LNCaP clone FGC (cell line): ENCODE measurements at regions not wholly inside any gene's neighbourhood (a gene's known extent, or its start where the extent isn't known, plus 50 kb on each side); places are given as distances from the start of the nearest gene placed in this dataset.

Source experiments
- DNase-seq: peaks from one replicate; pipeline ENCODE4 v3.0.0-alpha.2; 2011; ENCODE audit warnings: low read depth
- H3K4me3 ChIP-seq: 2 replicates; pipeline ENCODE4 v1.5.1; 2011; ENCODE audit warnings: mild to moderate bottlenecking, low read depth, low read length, control low read depth
- TF ChIP-seq, protein P1 (sequence below): IDR thresholded peaks from 2 replicates; pipeline ENCODE4 v1.5.1; 2012; ENCODE audit warnings: mild to moderate bottlenecking; ENCODE audit not compliant: control insufficient read depth, insufficient read depth; ENCODE audit errors: extremely low read depth

DNA sequence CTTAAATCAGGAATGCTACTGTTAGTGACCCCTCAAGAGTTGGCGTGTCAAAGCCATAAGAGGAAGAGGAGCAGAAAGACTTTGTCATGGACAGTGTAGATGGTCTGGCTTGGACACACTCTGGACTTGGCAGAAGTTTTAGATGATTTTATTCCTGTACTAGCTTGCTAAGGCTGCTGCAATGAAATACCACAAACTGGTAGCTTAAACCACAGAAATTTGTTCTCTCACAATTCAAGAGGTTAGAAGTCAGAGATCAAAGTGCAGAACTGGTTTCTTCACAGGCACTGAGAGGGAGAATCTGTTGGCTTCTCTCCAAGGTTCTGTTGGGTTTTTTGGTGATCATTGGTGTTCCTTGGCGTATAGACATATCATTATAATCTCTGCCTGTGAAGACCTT lies 869.8 kb upstream of the B3GALT2 start:
- no peak overlapping the region for H3K4me3 ChIP-seq
- TF ChIP-seq, protein P1, sequence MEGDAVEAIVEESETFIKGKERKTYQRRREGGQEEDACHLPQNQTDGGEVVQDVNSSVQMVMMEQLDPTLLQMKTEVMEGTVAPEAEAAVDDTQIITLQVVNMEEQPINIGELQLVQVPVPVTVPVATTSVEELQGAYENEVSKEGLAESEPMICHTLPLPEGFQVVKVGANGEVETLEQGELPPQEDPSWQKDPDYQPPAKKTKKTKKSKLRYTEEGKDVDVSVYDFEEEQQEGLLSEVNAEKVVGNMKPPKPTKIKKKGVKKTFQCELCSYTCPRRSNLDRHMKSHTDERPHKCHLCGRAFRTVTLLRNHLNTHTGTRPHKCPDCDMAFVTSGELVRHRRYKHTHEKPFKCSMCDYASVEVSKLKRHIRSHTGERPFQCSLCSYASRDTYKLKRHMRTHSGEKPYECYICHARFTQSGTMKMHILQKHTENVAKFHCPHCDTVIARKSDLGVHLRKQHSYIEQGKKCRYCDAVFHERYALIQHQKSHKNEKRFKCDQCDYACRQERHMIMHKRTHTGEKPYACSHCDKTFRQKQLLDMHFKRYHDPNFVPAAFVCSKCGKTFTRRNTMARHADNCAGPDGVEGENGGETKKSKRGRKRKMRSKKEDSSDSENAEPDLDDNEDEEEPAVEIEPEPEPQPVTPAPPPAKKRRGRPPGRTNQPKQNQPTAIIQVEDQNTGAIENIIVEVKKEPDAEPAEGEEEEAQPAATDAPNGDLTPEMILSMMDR = no peak
- DNase-seq = no peak

DNA sequence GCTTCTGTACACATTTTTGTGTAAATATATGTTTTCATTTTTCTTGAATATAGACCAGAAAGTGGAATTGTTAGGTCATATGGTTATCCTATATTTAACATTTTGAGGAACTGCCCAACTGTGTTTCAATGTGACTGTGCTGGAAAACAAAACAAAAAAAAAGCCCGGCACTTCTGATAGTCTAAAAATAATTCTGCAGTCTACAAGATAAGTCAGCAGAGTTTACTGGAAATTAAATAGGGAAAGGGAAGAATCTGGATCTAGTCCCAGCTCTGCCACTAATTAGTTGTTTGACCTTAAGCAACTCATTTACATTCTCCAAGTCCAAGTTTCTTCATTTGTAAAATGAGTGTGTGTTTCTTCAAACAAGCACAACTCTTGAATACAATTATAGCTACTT lies 869.1 kb upstream of the B3GALT2 start:
- no peak overlapping the region for H3K4me3 ChIP-seq
- TF ChIP-seq, protein P1 = no peak
- DNase-seq = no peak

DNA sequence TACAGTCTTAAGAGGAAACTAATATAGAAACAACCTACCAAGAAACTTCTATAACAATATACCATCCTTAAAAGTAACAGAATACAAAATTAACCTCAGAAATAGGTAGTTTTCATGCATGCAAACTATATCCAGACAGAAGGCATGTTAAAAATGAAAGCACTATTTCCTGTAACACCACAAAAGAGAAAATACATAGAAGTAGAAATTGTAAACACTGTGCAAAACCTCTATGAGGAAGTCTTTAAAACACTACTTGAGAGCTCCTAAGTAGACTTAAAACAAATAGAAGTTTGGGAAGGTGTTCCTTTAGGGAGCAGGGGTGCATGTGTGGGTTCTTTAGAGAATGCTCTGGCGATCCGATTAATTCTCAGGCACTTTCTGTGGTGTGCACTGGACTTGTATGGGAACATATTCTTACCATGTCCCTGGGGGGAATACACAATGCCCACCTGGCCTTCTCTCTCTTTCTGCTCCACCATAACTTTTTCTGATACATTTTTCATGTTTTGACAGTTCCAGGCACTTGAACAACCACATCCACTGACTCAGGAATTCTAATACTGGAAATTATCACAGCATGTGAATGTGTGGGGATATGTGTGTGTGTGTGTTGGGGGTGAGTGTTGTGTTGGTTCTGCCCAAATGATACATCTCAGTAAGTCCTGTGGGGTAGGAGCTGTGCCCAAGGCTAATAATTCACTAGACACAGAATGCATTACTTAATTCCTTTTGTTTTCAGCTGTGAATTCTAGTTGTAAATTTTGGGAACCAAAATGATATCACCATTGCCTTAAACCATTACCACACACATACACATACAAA lies 866.3 kb upstream of the B3GALT2 start:
- no peak overlapping the region for H3K4me3 ChIP-seq
- TF ChIP-seq, protein P1 = no peak
- DNase-seq = no peak

DNA sequence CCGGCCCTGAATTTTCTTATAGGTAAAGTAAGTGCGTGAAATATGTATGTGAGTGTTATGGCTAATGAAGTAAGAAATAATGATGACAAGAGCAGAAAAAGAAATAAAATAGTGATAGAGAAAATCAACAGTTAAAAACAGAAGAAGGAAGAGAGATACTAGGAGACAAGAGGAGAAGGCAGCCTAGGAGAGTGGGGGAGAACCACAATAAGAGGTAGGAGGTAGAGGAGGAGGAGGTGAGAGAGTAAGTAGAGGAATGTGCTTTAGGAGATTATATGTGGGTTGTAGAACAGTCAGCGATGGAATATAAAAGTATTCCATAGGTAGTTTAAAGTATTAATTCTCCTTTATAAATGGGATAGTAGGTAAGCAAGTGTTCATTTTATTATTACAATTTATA lies 861.5 kb upstream of the B3GALT2 start:
- TF ChIP-seq, protein P1 = no peak
- DNase-seq = no peak
- no peak overlapping the region for H3K4me3 ChIP-seq

DNA sequence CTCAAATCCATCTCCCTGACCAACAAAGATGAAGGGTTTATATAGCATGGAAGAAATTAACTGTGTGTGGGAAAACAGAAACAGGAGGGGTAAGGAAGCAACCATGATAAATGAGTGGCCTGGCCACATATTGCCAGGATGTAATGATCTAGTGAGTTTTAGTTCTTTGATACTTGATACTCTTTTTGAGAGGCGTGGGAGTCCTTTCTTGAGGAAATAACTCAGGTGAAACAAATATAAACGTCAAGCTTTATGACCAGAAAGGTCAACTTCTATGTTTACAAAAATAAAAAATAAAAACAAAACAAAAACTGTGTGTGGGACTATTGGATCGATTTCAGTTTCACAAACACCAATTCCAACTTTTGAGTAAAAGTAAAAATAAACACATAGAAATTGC lies 860.8 kb upstream of the B3GALT2 start:
- H3K4me3 ChIP-seq = no peak overlapping the region
- TF ChIP-seq, protein P1 = no peak
- DNase-seq = no peak

DNA sequence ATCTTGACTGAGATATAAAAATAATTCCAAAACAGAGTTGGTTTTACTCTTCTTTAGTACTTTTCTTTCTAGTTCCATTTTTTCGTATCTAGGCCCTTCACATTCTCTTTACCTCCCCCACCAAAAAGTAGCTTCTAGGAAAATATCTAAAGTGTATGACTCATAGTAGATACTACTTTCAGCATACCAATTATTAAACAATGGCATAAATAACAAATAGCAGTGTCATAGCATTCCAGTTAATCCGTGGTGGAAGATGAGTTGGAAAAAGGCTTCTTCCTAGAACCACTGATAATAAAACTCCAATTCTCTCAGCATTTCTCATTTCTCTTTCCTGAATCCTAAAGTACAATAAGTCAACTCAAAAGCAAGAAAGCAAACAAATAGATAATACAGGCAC lies 859.0 kb upstream of the B3GALT2 start:
- H3K4me3 ChIP-seq = no peak overlapping the region
- TF ChIP-seq, protein P1 = no peak
- DNase-seq = no peak

DNA sequence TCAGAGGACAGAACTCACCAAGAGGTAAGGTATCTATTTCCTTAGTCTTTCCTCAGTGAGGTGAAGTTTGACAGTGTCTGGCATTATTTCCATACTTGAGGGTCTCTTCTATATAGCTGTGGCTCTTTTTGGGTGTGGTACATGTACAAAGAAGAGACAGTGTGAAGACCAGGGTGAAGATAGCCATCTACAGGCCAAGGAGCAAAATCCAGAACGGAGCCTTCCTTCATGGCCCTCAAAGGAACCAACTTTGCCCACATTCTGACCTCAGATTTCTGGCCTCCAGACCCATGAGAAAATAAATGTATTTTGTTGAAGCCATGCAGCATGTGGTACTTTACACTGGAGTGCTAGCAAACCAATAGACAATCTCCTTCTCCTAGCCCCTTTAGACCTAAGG lies 858.5 kb upstream of the B3GALT2 start:
- TF ChIP-seq, protein P1 = no peak
- no peak for DNase-seq
- no peak overlapping the region for H3K4me3 ChIP-seq
